SKM-1 (cell line): ENCODE measurements at regions not wholly inside any gene's neighbourhood (a gene's known extent, or its start where the extent isn't known, plus 50 kb on each side); places are given as distances from the start of the nearest gene placed in this dataset.

Source experiments
- DNase-seq: peaks from one replicate; lab custom pipeline; 2025; ENCODE audit not compliant: unreplicated experiment; lab: John Stamatoyannopoulos, UW

- no peak for DNase-seq
Measured at GRCh38 chrY:12981074-12981473, 76.4 kb downstream of the DDX3Y start.

GRCh38 chrY:12982249-12982829, 77.7 kb downstream of the DDX3Y start:
- no peak for DNase-seq

DNA sequence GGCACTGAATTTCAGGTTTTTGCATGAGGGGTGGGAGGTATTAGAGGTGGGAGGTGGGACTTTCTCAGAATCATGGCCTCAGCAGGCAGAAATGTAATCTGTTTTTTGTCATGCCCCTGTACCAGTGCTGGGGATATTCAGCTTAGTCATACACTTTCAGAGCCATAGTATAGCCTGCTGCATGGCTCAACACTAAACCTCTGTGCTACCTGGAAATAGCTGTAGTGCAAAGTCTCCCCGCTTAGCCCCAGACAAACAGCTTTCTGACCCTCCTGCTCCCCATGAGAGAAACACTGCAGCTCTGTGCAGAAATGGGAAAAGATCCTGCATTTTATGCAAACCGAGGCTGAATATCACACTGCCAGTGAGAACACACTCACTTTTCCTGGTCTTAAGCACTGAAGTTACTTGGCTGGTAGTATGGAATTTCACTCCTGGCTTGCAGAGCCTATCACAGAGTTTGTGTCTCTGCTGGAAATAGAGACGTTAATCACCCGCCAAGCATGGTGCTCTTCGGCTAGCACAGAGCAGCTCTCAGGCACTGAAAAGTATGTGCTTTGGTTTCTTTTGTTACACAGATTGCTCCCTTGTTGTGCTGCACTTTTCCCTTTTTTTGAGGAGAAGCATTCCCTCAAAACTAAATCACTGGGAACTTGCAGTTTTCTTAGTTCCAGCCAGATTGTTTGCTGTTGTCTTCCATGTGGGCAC, 80.1 kb downstream of the DDX3Y start:
- no peak for DNase-seq

- DNase-seq: no peak
Measured at GRCh38 chrY:13017493-13017892, 112.8 kb downstream of the DDX3Y start.

GRCh38 chrY:13019486-13019885, 114.8 kb downstream of the DDX3Y start:
- DNase-seq: no peak

GRCh38 chrY:13020839-13021238, 116.2 kb downstream of the DDX3Y start:
- no peak for DNase-seq

GRCh38 chrY:13023607-13024006, 118.9 kb downstream of the DDX3Y start:
- no peak for DNase-seq

DNA sequence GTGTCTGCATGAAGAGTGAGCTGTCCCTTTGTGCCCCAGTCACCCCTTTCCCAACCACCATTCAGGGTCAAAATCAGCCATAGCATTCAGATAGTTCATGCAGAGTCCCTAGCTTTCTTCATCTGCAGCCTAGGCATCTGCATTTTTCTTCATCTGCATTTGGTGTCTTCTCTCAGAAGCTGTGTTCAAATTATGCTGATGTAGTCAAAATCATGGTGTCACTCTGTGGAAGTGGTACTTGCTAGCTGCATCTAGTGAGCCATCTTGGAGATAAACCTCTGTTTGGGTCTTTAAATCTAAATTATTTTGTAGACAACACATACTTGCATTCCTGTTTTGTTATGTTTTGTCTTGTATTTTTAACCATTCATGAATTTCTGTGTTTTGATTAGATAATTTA, 119.8 kb downstream of the DDX3Y start:
- no peak for DNase-seq

GRCh38 chrY:13026906-13027305, 122.2 kb downstream of the DDX3Y start:
- DNase-seq: no peak

DNA sequence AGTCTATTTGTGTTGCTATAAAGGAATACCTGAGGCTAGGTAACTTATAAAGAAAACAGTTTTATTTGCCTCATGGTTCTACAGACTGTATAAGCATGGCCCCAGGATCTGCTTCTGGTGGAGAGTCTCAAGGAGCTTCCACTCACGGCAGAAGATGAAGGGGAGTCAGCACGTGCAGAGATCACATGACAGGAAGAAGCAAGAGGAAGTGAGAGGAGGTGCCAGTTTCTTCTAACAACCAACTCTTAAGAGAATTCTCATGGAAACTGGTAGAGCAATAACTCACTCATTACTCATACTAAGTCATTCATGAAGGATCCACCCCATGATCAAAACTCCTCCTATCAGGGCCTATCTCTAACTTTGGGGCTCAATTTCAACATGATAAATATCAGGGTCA, 135.6 kb downstream of the DDX3Y start:
- no peak for DNase-seq

GRCh38 chrY:13053501-13053900, 148.8 kb downstream of the DDX3Y start:
- DNase-seq: no peak

DNA sequence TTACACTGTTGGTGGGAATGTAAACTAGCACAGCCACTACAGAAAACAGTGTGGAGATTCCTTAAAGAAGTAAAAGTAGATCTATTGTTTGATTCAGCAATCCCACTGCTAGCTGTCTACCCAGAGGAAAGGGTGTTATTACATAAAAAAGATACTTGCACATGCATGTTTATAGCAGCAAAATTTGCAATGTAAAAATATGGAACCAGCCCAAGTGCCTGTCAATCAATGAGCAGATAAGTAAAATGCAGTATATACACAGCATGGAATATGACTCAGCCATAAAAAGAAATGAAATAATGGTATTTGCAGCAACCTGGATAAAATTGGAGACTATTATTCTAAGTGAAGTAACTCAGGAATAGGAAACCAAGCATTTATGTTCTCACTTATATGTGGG, 161.7 kb downstream of the DDX3Y start:
- no peak for DNase-seq

DNA sequence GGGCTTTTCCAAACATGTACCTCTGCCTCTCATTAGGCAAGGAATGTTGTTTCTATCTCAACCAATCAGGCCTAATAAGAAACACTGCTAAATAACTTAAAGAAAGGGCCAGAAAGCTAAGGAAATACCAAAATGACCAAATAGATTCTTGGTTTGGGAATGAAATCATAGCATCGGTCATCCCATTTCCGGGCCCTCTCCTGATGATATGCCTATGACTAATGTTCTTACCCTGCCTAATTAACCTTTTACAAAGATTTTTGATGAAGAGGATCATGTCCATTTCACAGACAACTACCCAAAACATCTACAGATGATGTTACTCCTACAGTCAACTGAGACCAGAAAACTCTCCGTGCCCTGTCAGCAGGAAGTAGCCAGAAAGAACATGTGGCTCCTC, 164.0 kb downstream of the DDX3Y start:
- no peak for DNase-seq

GRCh38 chrY:13069111-13069510, 164.4 kb downstream of the DDX3Y start:
- no peak for DNase-seq

- no peak for DNase-seq
Measured at GRCh38 chrY:13082748-13083147, 178.1 kb downstream of the DDX3Y start.

GRCh38 chrY:13091575-13091974, 186.9 kb downstream of the DDX3Y start:
- DNase-seq: no peak

GRCh38 chrY:13092986-13093385, 188.3 kb downstream of the DDX3Y start:
- no peak for DNase-seq

DNA sequence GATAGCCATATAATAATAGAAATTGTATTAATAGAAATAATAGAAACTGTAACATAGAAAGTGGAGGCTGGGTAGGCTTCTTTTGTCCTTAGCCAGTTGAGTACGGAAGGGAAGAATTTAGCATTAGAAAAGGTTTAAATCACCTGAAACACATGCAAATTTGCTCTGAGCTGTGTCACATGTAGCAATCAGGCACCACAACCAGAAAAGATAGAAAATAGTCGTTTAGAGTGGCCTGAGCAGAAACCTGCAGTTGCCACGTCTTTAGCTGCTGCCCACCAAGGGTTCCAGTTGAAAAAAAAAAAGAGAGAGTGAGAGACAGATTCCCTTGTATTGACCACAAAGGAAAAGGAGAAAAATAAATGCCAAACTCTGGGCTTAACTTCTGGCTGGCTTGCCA, 188.8 kb downstream of the DDX3Y start:
- no peak for DNase-seq

GRCh38 chrY:13094411-13094810, 189.7 kb downstream of the DDX3Y start:
- DNase-seq: no peak

- no peak for DNase-seq
Measured at GRCh38 chrY:13094904-13095600, 190.4 kb downstream of the DDX3Y start.

DNA sequence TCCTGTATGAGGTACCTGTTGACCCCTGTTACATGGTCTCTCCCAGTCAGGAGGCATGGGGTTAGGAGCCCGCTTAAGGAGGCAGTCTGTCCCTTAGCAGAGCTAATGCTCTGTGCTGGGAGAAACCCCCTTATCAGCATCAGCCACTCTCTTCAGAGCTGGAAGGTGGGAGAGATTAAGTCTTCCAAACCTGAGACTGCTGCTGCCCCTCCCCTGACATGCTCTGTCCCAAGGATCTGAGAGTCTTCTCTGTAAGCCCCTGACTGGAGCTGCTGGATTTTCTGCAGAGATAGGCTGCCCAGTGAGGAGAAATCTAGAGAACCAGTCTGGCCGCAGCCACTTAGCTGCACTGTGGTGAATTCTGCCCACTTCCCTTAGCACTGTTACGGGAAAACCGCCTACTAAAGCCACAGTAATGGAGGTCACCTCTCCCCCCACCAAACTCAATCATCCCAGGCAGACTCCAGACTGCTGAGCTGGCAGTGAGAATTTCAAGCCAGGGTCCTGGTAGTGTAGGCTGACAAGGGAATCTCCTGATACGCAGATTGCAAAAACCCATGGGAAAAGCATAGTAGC, 222.3 kb downstream of the DDX3Y start:
- DNase-seq: no peak

DNA sequence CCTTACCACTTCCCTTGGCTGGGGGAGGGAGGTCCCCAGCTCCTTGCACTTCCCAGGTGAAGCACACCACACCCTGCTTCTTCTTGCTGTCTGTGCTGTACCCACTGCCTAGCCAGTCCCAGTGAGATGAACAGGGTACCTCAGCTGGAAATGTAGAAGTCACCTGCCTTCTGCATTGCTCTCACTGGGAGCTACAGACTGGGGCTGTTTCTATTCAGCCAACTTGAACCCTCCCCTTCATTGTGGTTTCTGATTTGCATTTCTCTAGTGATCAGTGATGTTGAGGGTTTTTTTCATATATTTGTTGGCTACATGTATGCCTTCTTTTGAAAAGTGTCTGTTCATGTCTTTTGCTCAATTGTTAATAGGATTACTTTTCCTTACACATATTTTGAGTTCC, 222.8 kb downstream of the DDX3Y start:
- DNase-seq: no peak
